22Rv1 (cell line): ENCODE measurements at regions not wholly inside any gene's neighbourhood (a gene's known extent, or its start where the extent isn't known, plus 50 kb on each side); places are given as distances from the start of the nearest gene placed in this dataset.

Source experiments
- ZFX ChIP-seq: fragments of 450-650 bp; IDR thresholded peaks from 2 replicates; pipeline ENCODE4 v1.6.1; 2017; ENCODE audit warnings: antibody characterized with exemption, borderline replicate concordance
- TF ChIP-seq, protein P1 (sequence below): fragments of 450-650 bp; IDR thresholded peaks from 2 replicates; pipeline ENCODE4 v1.5.1; 2017; ENCODE audit warnings: mild to moderate bottlenecking

DNA sequence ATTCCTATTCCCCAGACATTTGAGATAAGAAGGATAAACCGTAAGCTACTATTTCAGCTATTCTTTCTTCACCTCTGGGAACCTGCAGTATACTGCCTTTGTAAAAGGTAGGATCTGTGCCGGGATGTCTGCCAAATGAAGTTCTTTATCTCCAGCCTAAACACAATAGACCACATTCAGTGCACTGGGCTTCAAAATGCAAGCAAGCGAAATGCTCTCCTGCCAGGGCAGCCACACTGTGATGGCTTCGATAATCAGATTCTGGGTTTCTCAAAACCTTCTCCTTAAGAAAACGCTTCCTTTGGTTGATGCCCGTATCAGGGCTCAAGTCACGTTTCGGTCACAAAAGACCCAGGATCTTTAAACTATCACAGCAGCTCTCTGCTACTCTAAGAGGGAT, 299.5 kb upstream of the B3GAT1 start:
- TF ChIP-seq, protein P1, sequence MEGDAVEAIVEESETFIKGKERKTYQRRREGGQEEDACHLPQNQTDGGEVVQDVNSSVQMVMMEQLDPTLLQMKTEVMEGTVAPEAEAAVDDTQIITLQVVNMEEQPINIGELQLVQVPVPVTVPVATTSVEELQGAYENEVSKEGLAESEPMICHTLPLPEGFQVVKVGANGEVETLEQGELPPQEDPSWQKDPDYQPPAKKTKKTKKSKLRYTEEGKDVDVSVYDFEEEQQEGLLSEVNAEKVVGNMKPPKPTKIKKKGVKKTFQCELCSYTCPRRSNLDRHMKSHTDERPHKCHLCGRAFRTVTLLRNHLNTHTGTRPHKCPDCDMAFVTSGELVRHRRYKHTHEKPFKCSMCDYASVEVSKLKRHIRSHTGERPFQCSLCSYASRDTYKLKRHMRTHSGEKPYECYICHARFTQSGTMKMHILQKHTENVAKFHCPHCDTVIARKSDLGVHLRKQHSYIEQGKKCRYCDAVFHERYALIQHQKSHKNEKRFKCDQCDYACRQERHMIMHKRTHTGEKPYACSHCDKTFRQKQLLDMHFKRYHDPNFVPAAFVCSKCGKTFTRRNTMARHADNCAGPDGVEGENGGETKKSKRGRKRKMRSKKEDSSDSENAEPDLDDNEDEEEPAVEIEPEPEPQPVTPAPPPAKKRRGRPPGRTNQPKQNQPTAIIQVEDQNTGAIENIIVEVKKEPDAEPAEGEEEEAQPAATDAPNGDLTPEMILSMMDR, result no peak
- no peak for TF ChIP-seq ZFX
